CD4-positive, alpha-beta T cell (primary cell): ENCODE measurements at regions not wholly inside any gene's neighbourhood (a gene's known extent, or its start where the extent isn't known, plus 50 kb on each side); places are given as distances from the start of the nearest gene placed in this dataset.

Source experiments
- ATAC-seq: fragments of 200-7000 bp; cut with Tn5 transposase; one replicate; pipeline ENCODE4 v1.10.0; 2022; ENCODE audit warnings: mild to moderate bottlenecking; ENCODE audit not compliant: poor library complexity
- CTCF ChIA-PET: fragments of 350-600 bp; sonication (Branson Sonifier 250); formaldehyde crosslinking; loops from one replicate; lab custom pipeline; 2021; ENCODE audit warnings: antibody characterized with exemption, inconsistent platforms; lab: Charles Lee
- POLR2A ChIA-PET: fragments of 350-600 bp; sonication (Branson Sonifier 250); formaldehyde crosslinking; loops from one replicate; lab custom pipeline; 2021; ENCODE audit warnings: antibody characterized with exemption, inconsistent platforms; lab: Charles Lee
- DNase-seq, 14 experiments: peaks; one replicate each; pipeline ENCODE4 v3.0.0-alpha.2; 2013 to 2020; ENCODE audit warnings: mixed read lengths in 2 of 14
- H3K27ac ChIP-seq, 2 donors: one replicate each; pipeline versions ENCODE4 v1.5.1 to v1.7.0; 2013; ENCODE audit warnings: low read length in 2 of 2, low read depth in 1 of 2, mild to moderate bottlenecking in 1 of 2
- H3K27me3 ChIP-seq, 2 experiments: 1 replicate in 1 of 2; 2 replicates in 1 of 2; pipeline versions ENCODE4 v1.6.1 to v1.7.0; 2013; ENCODE audit warnings: low read length in 2 of 2, control low read depth in 1 of 2, mild to moderate bottlenecking in 1 of 2, moderate library complexity in 1 of 2; ENCODE audit not compliant: insufficient read depth in 2 of 2, control insufficient read depth in 1 of 2
- H3K36me3 ChIP-seq: one replicate; pipeline ENCODE4 v1.6.1; 2013; ENCODE audit warnings: low read length, control low read depth; ENCODE audit not compliant: insufficient read depth
- H3K4me1 ChIP-seq: one replicate; pipeline ENCODE4 v1.6.1; 2013; ENCODE audit warnings: low read length, control low read depth; ENCODE audit not compliant: insufficient read depth
- H3K4me3 ChIP-seq: one replicate; pipeline ENCODE4 v1.5.1; 2013; ENCODE audit warnings: mild to moderate bottlenecking, low read length, moderate library complexity
- H3K9me3 ChIP-seq, 2 experiments: 1 replicate in 1 of 2; 2 replicates in 1 of 2; pipeline versions ENCODE4 v1.6.1 to v1.7.0; 2013; ENCODE audit warnings: low read length in 2 of 2, mild to moderate bottlenecking in 2 of 2, control low read depth in 1 of 2, moderate library complexity in 1 of 2; ENCODE audit not compliant: control insufficient read depth in 1 of 2, insufficient read depth in 1 of 2
- H3K27ac Mint-ChIP-seq: one replicate; pipeline ENCODE4 v1.8.0; 2020; ENCODE audit warnings: mixed read lengths
- H3K27me3 Mint-ChIP-seq: one replicate; pipeline ENCODE4 v1.8.0; 2021; ENCODE audit warnings: mixed read lengths
- H3K36me3 Mint-ChIP-seq: one replicate; pipeline ENCODE4 v1.8.0; 2021; ENCODE audit warnings: low read depth, mixed read lengths
- H3K4me1 Mint-ChIP-seq: one replicate; pipeline ENCODE4 v1.8.0; 2021; ENCODE audit warnings: low read depth, mixed read lengths
- H3K4me3 Mint-ChIP-seq: one replicate; pipeline ENCODE4 v1.8.0; 2020; ENCODE audit warnings: mild to moderate bottlenecking, mixed read lengths
- H3K9me3 Mint-ChIP-seq: one replicate; pipeline ENCODE4 v1.8.0; 2020; ENCODE audit warnings: mixed read lengths
- intact Hi-C, 2 experiments: fragments of 100-400 bp; cut with DNase I in 1 of 2; cut with micrococcal nuclease in 1 of 2; formaldehyde crosslinking; loops; one replicate each; pipeline versions ENCODE4 v1.15.1 to v1.9.0; 2023 to 2025; cut with DNase I, micrococcal nuclease
- TF ChIP-seq, protein P1 (sequence below): fragments of 200-600 bp; IDR thresholded peaks from one replicate; pipeline ENCODE4 v1.8.0; 2022; ENCODE audit warnings: antibody characterized with exemption, mild to moderate bottlenecking

DNA sequence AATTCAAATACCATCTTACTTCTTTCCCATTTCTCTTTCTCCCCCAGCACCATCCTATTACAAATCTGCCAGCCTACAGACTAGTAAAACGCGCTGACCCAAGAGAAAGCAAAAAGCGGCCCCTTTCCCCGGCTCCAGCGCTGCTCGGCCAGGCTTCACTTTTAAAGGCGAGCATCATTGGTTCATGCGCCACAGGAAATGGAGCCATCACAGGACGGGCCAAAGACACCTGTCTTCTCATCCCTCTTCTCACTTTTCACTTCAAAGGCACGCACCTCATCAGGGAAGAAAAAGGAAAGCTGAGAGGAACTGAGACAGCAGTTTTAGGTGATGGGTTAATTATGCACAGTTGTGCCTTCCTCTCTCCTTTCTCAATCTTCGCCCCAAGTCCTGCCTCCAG, 664.2 kb upstream of the USP24 start:
- intact Hi-C loops = no loop called here
- ATAC-seq = no peak
- no peaks in the 10 kb centered on the region for H3K27me3 ChIP-seq

GRCh38 chr1:55877437-55878232, 662.5 kb upstream of the USP24 start:
- ChIA-PET POLR2A (no interaction called here), CTCF (no interaction called here)
- Mint-ChIP-seq H3K4me1 (no peaks in the 10 kb centered on the region), H3K9me3 (no peaks in the 10 kb centered on the region), H3K27me3 (peaks cover 3% of the 10 kb centered on the region), H3K27ac (no peak overlapping the region), H3K36me3 (no peaks in the 10 kb centered on the region), H3K4me3 (no peak overlapping the region)
- intact Hi-C loops = no loop called here
- Histone ChIP-seq H3K27me3 (no peaks in the 10 kb centered on the region), H3K36me3 (no peaks in the 10 kb centered on the region), H3K4me1 (no peaks in the 10 kb centered on the region), H3K27ac (no peak overlapping the region), H3K9me3 (peaks cover 0 to 4% of the 10 kb centered on the region in 2 experiments), H3K4me3 (no peak overlapping the region)
- ATAC-seq (no peak), DNase-seq (no peak)
- TF ChIP-seq, protein P1, sequence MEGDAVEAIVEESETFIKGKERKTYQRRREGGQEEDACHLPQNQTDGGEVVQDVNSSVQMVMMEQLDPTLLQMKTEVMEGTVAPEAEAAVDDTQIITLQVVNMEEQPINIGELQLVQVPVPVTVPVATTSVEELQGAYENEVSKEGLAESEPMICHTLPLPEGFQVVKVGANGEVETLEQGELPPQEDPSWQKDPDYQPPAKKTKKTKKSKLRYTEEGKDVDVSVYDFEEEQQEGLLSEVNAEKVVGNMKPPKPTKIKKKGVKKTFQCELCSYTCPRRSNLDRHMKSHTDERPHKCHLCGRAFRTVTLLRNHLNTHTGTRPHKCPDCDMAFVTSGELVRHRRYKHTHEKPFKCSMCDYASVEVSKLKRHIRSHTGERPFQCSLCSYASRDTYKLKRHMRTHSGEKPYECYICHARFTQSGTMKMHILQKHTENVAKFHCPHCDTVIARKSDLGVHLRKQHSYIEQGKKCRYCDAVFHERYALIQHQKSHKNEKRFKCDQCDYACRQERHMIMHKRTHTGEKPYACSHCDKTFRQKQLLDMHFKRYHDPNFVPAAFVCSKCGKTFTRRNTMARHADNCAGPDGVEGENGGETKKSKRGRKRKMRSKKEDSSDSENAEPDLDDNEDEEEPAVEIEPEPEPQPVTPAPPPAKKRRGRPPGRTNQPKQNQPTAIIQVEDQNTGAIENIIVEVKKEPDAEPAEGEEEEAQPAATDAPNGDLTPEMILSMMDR = no peak

More for the DNA sequence above, 664.2 kb upstream of the USP24 start:
- Histone ChIP-seq H3K9me3 (peaks cover 0 to 4% of the 10 kb centered on the region in 2 experiments), H3K36me3 (no peaks in the 10 kb centered on the region), H3K27ac (no peak overlapping the region), H3K4me3 (no peak overlapping the region), H3K4me1 (no peaks in the 10 kb centered on the region)
- no peaks in the 10 kb centered on the region for H3K4me1 Mint-ChIP-seq
- no peak for DNase-seq
- peaks cover 5% of the 10 kb centered on the region for H3K27me3 Mint-ChIP-seq
- no peaks in the 10 kb centered on the region for H3K9me3 Mint-ChIP-seq
- TF ChIP-seq, protein P1 = no peak
- ChIA-PET CTCF (no interaction called here), POLR2A (no interaction called here)
- no peaks in the 10 kb centered on the region for H3K36me3 Mint-ChIP-seq
- no peak overlapping the region for H3K4me3 Mint-ChIP-seq
- no peak overlapping the region for H3K27ac Mint-ChIP-seq

- Histone ChIP-seq H3K27me3 (no peaks in the 10 kb centered on the region), H3K4me3 (no peak overlapping the region), H3K27ac (no peak overlapping the region), H3K36me3 (no peaks in the 10 kb centered on the region), H3K9me3 (peaks cover 0 to 4% of the 10 kb centered on the region in 2 experiments), H3K4me1 (no peaks in the 10 kb centered on the region)
- ChIA-PET CTCF (no interaction called here), POLR2A (no interaction called here)
- Mint-ChIP-seq H3K27ac (no peak overlapping the region), H3K4me3 (no peak overlapping the region), H3K4me1 (no peaks in the 10 kb centered on the region), H3K27me3 (no peaks in the 10 kb centered on the region), H3K9me3 (no peaks in the 10 kb centered on the region), H3K36me3 (no peaks in the 10 kb centered on the region)
- ATAC-seq (no peak), DNase-seq (no peak)
- TF ChIP-seq, protein P1 = no peak
- intact Hi-C loops = no loop called here
Observed at GRCh38 chr1:55876276-55877060, 661.3 kb upstream of the USP24 start.
